Heart left ventricle (tissue), 13 donors: ENCODE measurements at regions not wholly inside any gene's neighbourhood (a gene's known extent, or its start where the extent isn't known, plus 50 kb on each side); places are given as distances from the start of the nearest gene placed in this dataset.

Source experiments
- CTCF ChIP-seq, 12 donors: fragments of 200-600 bp; sonication (generic) in 4 of 12; IDR thresholded peaks; one replicate each; pipeline versions ENCODE4 v1.5.0 to v1.8.0; 2018 to 2022; ENCODE audit warnings: antibody characterized with exemption in 12 of 12, mild to moderate bottlenecking in 5 of 12
- POLR2A ChIP-seq, 2 donors: fragments of 450-650 bp; IDR thresholded peaks; one replicate each; pipeline ENCODE4 v1.6.1; 2017; ENCODE audit warnings: antibody characterized with exemption in 2 of 2, mild to moderate bottlenecking in 2 of 2, moderate library complexity in 2 of 2
- donor health status: ischemic (EF 13 %, LVEDD 7.1; RV severe dilation, severe dysfunction).
- donor health status: DM: no; HTN: yes; CAD: no.
- donor health status: DM: no; HTN: no; CAD: no.
- donor health status: ischemic (EF 25% LVEDD 6.9; RV normal size, moderate dysfunction).
- donor health status: ischemic (EF 25% LVEDD 5.7; RV mildly dilated, moderate dysfunction).
- donor health status: ischemic (EF 35%, LVEDD 5.7; RV mildly dilated, moderate dysfunction).
- donor health status: nonischemic (EF 11% LVEDD 7.7; RV severe dilation, severe dysfunction).
- donor health status: DM: yes; HTN: yes; CAD: no.
- donor health status: PGD.
- donor health status: ischemic (EF 29% LVEDD 5.4; RV normal size, mild dysfunction).
- donor health status: nonischemic (EF 23%, LVEDD 6.1; RV moderate dilation, normal function).

- TF ChIP-seq CTCF (IDR thresholded peaks at IDR 0.05), result no peak
- TF ChIP-seq POLR2A (IDR thresholded peaks at IDR 0.05), result no peak
These were observed 637.2 kb upstream of the ZEB2 start for GRCh38 chr2:145157036-145157675.
